H1 (cell line): ENCODE measurements at regions not wholly inside any gene's neighbourhood (a gene's known extent, or its start where the extent isn't known, plus 50 kb on each side); places are given as distances from the start of the nearest gene placed in this dataset.

Source experiments
- CTCF ChIA-PET: fragments of 300-600 bp; sonication (Branson Sonifier 250); formaldehyde crosslinking; loops from one replicate; lab custom pipeline; 2021; ENCODE audit not compliant: partially characterized antibody; lab: Charles Lee
- POLR2A ChIA-PET: fragments of 300-600 bp; sonication (Branson Sonifier 250); formaldehyde crosslinking; loops from one replicate; lab custom pipeline; 2021; ENCODE audit warnings: inconsistent platforms; ENCODE audit not compliant: partially characterized antibody; lab: Charles Lee
- DNase-seq, 2 experiments: peaks; one replicate each; pipeline versions ENCODE4 v3.0.0 to v3.0.0-alpha.2; 2010 to 2022; ENCODE audit warnings: low spot score in 2 of 2, low read depth in 1 of 2, mixed read lengths in 1 of 2
- FAIRE-seq: peaks from 2 replicates; lab custom pipeline; 2011; peaks lifted over from hg19 to GRCh38; lab: Jason Lieb, UNC
- H2AFZ ChIP-seq: 2 replicates; pipeline ENCODE4 v1.8.1; 2012; ENCODE audit warnings: low read length, inconsistent platforms
- H2AK5ac ChIP-seq: 2 replicates; pipeline ENCODE4 v1.6.1; 2013; ENCODE audit warnings: low read depth, low read length
- H2BK120ac ChIP-seq: replicated peaks from 2 replicates; pipeline ENCODE3; 2013; ENCODE audit warnings: low read depth, low read length, inconsistent platforms
- H2BK12ac ChIP-seq: 2 replicates; pipeline ENCODE4 v1.6.1; 2013; ENCODE audit warnings: low read depth, low read length
- H2BK15ac ChIP-seq: 2 replicates; pipeline ENCODE4 v1.6.1; 2013; ENCODE audit warnings: low read length
- H2BK20ac ChIP-seq: 2 replicates; pipeline ENCODE4 v1.6.1; 2013; ENCODE audit warnings: low read length
- H2BK5ac ChIP-seq: 2 replicates; pipeline ENCODE4 v1.6.1; 2013; ENCODE audit warnings: low read depth, low read length
- H3K14ac ChIP-seq: 2 replicates; pipeline ENCODE4 v1.6.1; 2013; ENCODE audit warnings: inconsistent platforms; ENCODE audit not compliant: insufficient read length
- H3K18ac ChIP-seq: 2 replicates; pipeline ENCODE4 v1.6.1; 2013; ENCODE audit warnings: low read length; ENCODE audit errors: extremely low read depth
- H3K23ac ChIP-seq: 2 replicates; pipeline ENCODE4 v1.6.1; 2013; ENCODE audit warnings: inconsistent platforms; ENCODE audit not compliant: insufficient read length
- H3K23me2 ChIP-seq: 2 replicates; pipeline ENCODE4 v1.6.1; 2013; ENCODE audit warnings: low read depth, low read length
- H3K27ac ChIP-seq: 2 replicates; pipeline ENCODE4 v1.6.1; 2011; ENCODE audit warnings: low read depth, low read length, inconsistent platforms
- H3K27me3 ChIP-seq, 4 experiments: replicated peaks in 1 of 4; 1 replicate in 1 of 4; 2 replicates in 3 of 4; pipeline versions ENCODE4 v1.6.1 to v1.8.1; 2011 to 2013; ENCODE audit warnings: low read length in 3 of 4, mild to moderate bottlenecking in 3 of 4, inconsistent platforms in 2 of 4, mixed read lengths in 2 of 4, moderate library complexity in 1 of 4; ENCODE audit not compliant: control insufficient read depth in 3 of 4, insufficient read depth in 3 of 4; ENCODE audit errors: extremely low read depth in 1 of 4
- H3K36me3 ChIP-seq, 4 experiments: 2 replicates each; pipeline versions ENCODE4 v1.6.1 to v1.8.1; 2011 to 2013; ENCODE audit warnings: mild to moderate bottlenecking in 4 of 4, low read length in 3 of 4, moderate library complexity in 2 of 4, control low read depth in 1 of 4, inconsistent platforms in 1 of 4; ENCODE audit not compliant: insufficient read depth in 4 of 4, control insufficient read depth in 2 of 4
- H3K4ac ChIP-seq: replicated peaks from 2 replicates; pipeline ENCODE3; 2013; ENCODE audit warnings: low read length, low read depth, mixed read lengths, inconsistent platforms; ENCODE audit not compliant: insufficient read length
- H3K4me1 ChIP-seq, 4 experiments: replicated peaks in 1 of 4; 1 replicate in 1 of 4; 2 replicates in 3 of 4; pipeline versions ENCODE4 v1.6.1 to v1.8.1; 2011 to 2013; ENCODE audit warnings: low read length in 3 of 4, inconsistent platforms in 2 of 4, mixed read lengths in 1 of 4; ENCODE audit not compliant: insufficient read depth in 4 of 4, control insufficient read depth in 3 of 4
- H3K4me2 ChIP-seq, 2 experiments: 2 replicates each; pipeline versions ENCODE4 v1.6.1 to v1.8.1; 2011 to 2013; ENCODE audit warnings: low read depth in 2 of 2, low read length in 2 of 2, control low read depth in 1 of 2, inconsistent platforms in 1 of 2, mild to moderate bottlenecking in 1 of 2; ENCODE audit not compliant: insufficient read depth in 1 of 2
- H3K4me3 ChIP-seq, 4 experiments: fragments of 200-600, 300-600 bp in 1 of 4; sonication (generic), shearing (Covaris generic), sonication (Bioruptor Twin) in 1 of 4; 2 replicates each; pipeline versions ENCODE4 v1.5.1 to v1.8.1; 2011 to 2016; ENCODE audit warnings: low read length in 4 of 4, low read depth in 3 of 4, control low read depth in 2 of 4, inconsistent platforms in 2 of 4, mild to moderate bottlenecking in 2 of 4, mixed read lengths in 1 of 4, moderate library complexity in 1 of 4; ENCODE audit not compliant: insufficient read depth in 2 of 4; ENCODE audit errors: extremely low read depth in 1 of 4
- H3K56ac ChIP-seq: replicated peaks from 2 replicates; pipeline ENCODE3; 2013; ENCODE audit warnings: low read depth, mild to moderate bottlenecking, mixed read lengths, low read length, inconsistent platforms; ENCODE audit not compliant: insufficient read length
- H3K79me1 ChIP-seq: 2 replicates; pipeline ENCODE4 v1.6.1; 2013; ENCODE audit warnings: low read depth, low read length, control low read depth
- H3K79me2 ChIP-seq, 2 experiments: 2 replicates each; pipeline versions ENCODE4 v1.6.1 to v1.8.1; 2012 to 2013; ENCODE audit warnings: low read length in 2 of 2, mild to moderate bottlenecking in 2 of 2, inconsistent platforms in 1 of 2; ENCODE audit not compliant: insufficient read depth in 2 of 2, control insufficient read depth in 1 of 2
- H3K9ac ChIP-seq, 4 experiments: replicated peaks in 1 of 4; 1 replicate in 1 of 4; 2 replicates in 3 of 4; pipeline versions ENCODE4 v1.6.1 to v1.8.1; 2011 to 2013; ENCODE audit warnings: low read depth in 3 of 4, low read length in 3 of 4, control low read depth in 2 of 4, mild to moderate bottlenecking in 2 of 4, moderate library complexity in 2 of 4, inconsistent platforms in 1 of 4; ENCODE audit errors: extremely low read depth in 1 of 4
- H3K9me3 ChIP-seq, 2 experiments: 2 replicates each; pipeline versions ENCODE4 v1.6.1 to v1.8.1; 2012 to 2013; ENCODE audit warnings: mild to moderate bottlenecking in 2 of 2, moderate library complexity in 2 of 2, control low read depth in 1 of 2, inconsistent platforms in 1 of 2, low read depth in 1 of 2, low read length in 1 of 2, mixed read lengths in 1 of 2; ENCODE audit not compliant: insufficient read depth in 2 of 2
- H4K20me1 ChIP-seq, 2 experiments: replicated peaks in 1 of 2; 2 replicates each; pipeline versions ENCODE3 to v1.8.1; 2011 to 2013; ENCODE audit warnings: inconsistent platforms in 2 of 2, low read length in 2 of 2, mild to moderate bottlenecking in 1 of 2; ENCODE audit not compliant: insufficient read depth in 2 of 2, control insufficient read depth in 1 of 2
- H4K5ac ChIP-seq: 2 replicates; pipeline ENCODE4 v1.6.1; 2013; ENCODE audit warnings: low read length, low read depth, mixed read lengths, inconsistent platforms; ENCODE audit not compliant: insufficient read length
- H4K8ac ChIP-seq: 2 replicates; pipeline ENCODE4 v1.8.0; 2013; ENCODE audit warnings: mild to moderate bottlenecking, moderate library complexity, low read length, inconsistent platforms; ENCODE audit not compliant: insufficient read depth; ENCODE audit errors: extremely low read depth
- H4K91ac ChIP-seq: replicated peaks from 2 replicates; pipeline ENCODE3; 2013; ENCODE audit warnings: low read length, mixed read lengths, inconsistent platforms; ENCODE audit not compliant: insufficient read length
- ATF3 ChIP-seq: IDR thresholded peaks from 2 replicates; pipeline ENCODE4 v1.6.1; 2011; ENCODE audit warnings: low read depth, mild to moderate bottlenecking, low read length; ENCODE audit not compliant: insufficient read depth
- BCL11A ChIP-seq, 2 experiments: IDR thresholded peaks; one replicate each; pipeline ENCODE4 v1.6.1; 2011; ENCODE audit warnings: low read depth in 2 of 2, low read length in 2 of 2, mild to moderate bottlenecking in 2 of 2
- BRCA1 ChIP-seq: IDR thresholded peaks from 2 replicates; pipeline ENCODE4 v1.6.1; 2012; ENCODE audit warnings: low read depth, low read length, improper control_type of control experiment
- CBX5 ChIP-seq: fragments of 300-800, 300-1000 bp; sonication (generic); IDR thresholded peaks from 2 replicates; pipeline ENCODE4 v1.7.1; 2016; ENCODE audit warnings: antibody characterized with exemption, low read length, low read depth
- CBX8 ChIP-seq: fragments of 300-800, 300-1000 bp; sonication (generic); IDR thresholded peaks from 2 replicates; pipeline ENCODE4 v1.7.1; 2016; ENCODE audit warnings: low read depth, low read length, borderline replicate concordance
- CHD1 ChIP-seq: IDR thresholded peaks from 2 replicates; pipeline ENCODE4 v1.6.1; 2012; ENCODE audit warnings: low read depth, low read length, improper control_type of control experiment
- CREB1 ChIP-seq: IDR thresholded peaks from 2 replicates; pipeline ENCODE4 v1.6.1; 2012; ENCODE audit warnings: inconsistent platforms
- EGR1 ChIP-seq: IDR thresholded peaks from 2 replicates; pipeline ENCODE4 v1.6.1; 2011; ENCODE audit warnings: low read depth, low read length, borderline replicate concordance
- FOSL1 ChIP-seq: IDR thresholded peaks from 2 replicates; pipeline ENCODE4 v1.6.1; 2011; ENCODE audit warnings: mild to moderate bottlenecking, low read depth, low read length, moderate library complexity; ENCODE audit not compliant: insufficient read depth
- GABPA ChIP-seq: IDR thresholded peaks from 2 replicates; pipeline ENCODE4 v1.6.1; 2011; ENCODE audit warnings: mild to moderate bottlenecking, low read length, moderate library complexity, borderline replicate concordance; ENCODE audit not compliant: insufficient read depth
- MAFK ChIP-seq: IDR thresholded peaks from 2 replicates; pipeline ENCODE4 v1.6.1; 2012; ENCODE audit warnings: low read depth, mild to moderate bottlenecking, improper control_type of control experiment, low read length
- NRF1 ChIP-seq: IDR thresholded peaks from 2 replicates; pipeline ENCODE4 v1.6.1; 2011; ENCODE audit warnings: mild to moderate bottlenecking, low read depth, low read length, improper control_type of control experiment
- SP4 ChIP-seq: IDR thresholded peaks from 2 replicates; pipeline ENCODE4 v1.6.1; 2012; ENCODE audit warnings: low read length, inconsistent platforms
- SUZ12 ChIP-seq: fragments of 200-600 bp; sonication (generic); IDR thresholded peaks from 2 replicates; pipeline ENCODE4 v1.6.1; 2012; ENCODE audit warnings: mild to moderate bottlenecking, inconsistent platforms, low read length, moderate library complexity, mixed read lengths
- TCF12 ChIP-seq: IDR thresholded peaks from 2 replicates; pipeline ENCODE4 v1.6.1; 2011; ENCODE audit warnings: low read depth, mild to moderate bottlenecking, low read length
- YY1 ChIP-seq: IDR thresholded peaks from 2 replicates; pipeline ENCODE4 v1.6.1; 2011; ENCODE audit warnings: low read depth, mild to moderate bottlenecking, low read length
- WGBS, 2 experiments: shearing (Covaris generic) in 1 of 2; methylation state at CpG; one replicate each; pipeline versions ENCODE4 v1.1.6 to v1.1.7; 2013 to 2015; ENCODE audit warnings: low lambda C conversion rate in 2 of 2, mixed read lengths in 2 of 2, inconsistent platforms in 1 of 2, low coverage in 1 of 2, missing lambda C conversion rate in 1 of 2; ENCODE audit not compliant: insufficient replicate concordance in 2 of 2, insufficient coverage in 1 of 2, insufficient read length in 1 of 2; ENCODE audit errors: extremely low coverage in 1 of 2, missing lambda C conversion rate in 1 of 2; 5-methylcytosine and 5-hydroxymethylcytosine counted together

- no peak overlapping the region for H2BK120ac ChIP-seq
- no peak overlapping the region for H3K4me3 ChIP-seq
- H3K56ac ChIP-seq = no peak overlapping the region
- no peaks in the 10 kb centered on the region for H3K79me1 ChIP-seq
- H4K20me1 ChIP-seq = no peaks in the 10 kb centered on the region
- no peak for DNase-seq
- H2BK15ac ChIP-seq = no peak overlapping the region
- no peak overlapping the region for H4K5ac ChIP-seq
- H3K36me3 ChIP-seq = no peaks in the 10 kb centered on the region
- no peak overlapping the region for H3K27ac ChIP-seq
- peaks cover 0 to 14% (median 10%) of the 10 kb centered on the region in 4 experiments; a peak in 4 of 7 replicates for H3K4me1 ChIP-seq
- no peak overlapping the region for H3K14ac ChIP-seq
- H3K23ac ChIP-seq = no peak overlapping the region
- no peak overlapping the region for H2AK5ac ChIP-seq
- WGBS, 2 experiments = 96% methylated on average over 2 of the region's 2 CpGs; no CpG with 5 or more reads in 1 of the 2 experiments
- no peak overlapping the region for H2AFZ ChIP-seq
- H3K4ac ChIP-seq = no peak overlapping the region
- no peak overlapping the region for H2BK20ac ChIP-seq
- no peaks in the 10 kb centered on the region for H3K23me2 ChIP-seq
- no peak overlapping the region for H4K8ac ChIP-seq
- H3K79me2 ChIP-seq = no peaks in the 10 kb centered on the region
- H2BK5ac ChIP-seq = no peak overlapping the region
- H2BK12ac ChIP-seq = 0 out of 2 replicates have a peak overlapping the region, but pooled peaks have one; percentile 17
- ChIA-PET CTCF (interaction anchor here (0.9 to 2.6 kb wide), 2 partner anchors 85 to 131 kb away, joined by 3 to 6 read pairs; no protein-coding TSS in a partner anchor), POLR2A (no interaction called here)
- H3K9ac ChIP-seq = no peak overlapping the region
- H3K4me2 ChIP-seq = no peak overlapping the region
- no peaks in the 10 kb centered on the region for H3K9me3 ChIP-seq
- H3K18ac ChIP-seq = no peak overlapping the region
- no peak for FAIRE-seq
- no peak overlapping the region for H4K91ac ChIP-seq
- H3K27me3 ChIP-seq = no peaks in the 10 kb centered on the region; a peak in 1 of 7 replicates
- TF ChIP-seq SUZ12 (no peak), NRF1 (no peak), SP4 (no peak), MAFK (no peak), EGR1 (no peak), CBX5 (no peak), BCL11A (IDR thresholded peaks at IDR 0.05; ENCODE audit: low read depth in 2 of 2, low read length in 2 of 2) (no peak), CREB1 (no peak), FOSL1 (no peak), TCF12 (no peak), BRCA1 (no peak), CHD1 (no peak), CBX8 (no peak), GABPA (no peak), ATF3 (no peak), YY1 (no peak)
Observed at GRCh38 chr20:48536206-48536605, 291.6 kb downstream of the PREX1 start.
